ENCODE measurements at regions not wholly inside any gene's neighbourhood (a gene's known extent, or its start where the extent isn't known, plus 50 kb on each side); places are given as distances from the start of the nearest gene placed in this dataset.

- Histone ChIP-seq H3K4me1 (no peaks in the 10 kb centered on the region), H3K27me3 (no peaks in the 10 kb centered on the region), H3K9me3 (peaks cover 0 to 8% (median 3%) of the 10 kb centered on the region in 4 donors), H3K36me3 (no peaks in the 10 kb centered on the region), H3K4me3 (no peak overlapping the region), H3K27ac (no peak overlapping the region)
- TF ChIP-seq POLR2AphosphoS5 (IDR thresholded peaks at IDR 0.05) = no peak
- no peak for TF ChIP-seq EP300 (IDR thresholded peaks at IDR 0.05)
- no peak for TF ChIP-seq POLR2A (IDR thresholded peaks at IDR 0.05)
- no peak for TF ChIP-seq CTCF (IDR thresholded peaks at IDR 0.05)
- peak in 1 of 2 donors; percentile 12 for DNase-seq
- intact Hi-C loops (cut with DNase I; ENCODE audit: low total_unique reads) = no loop called here
- 83 to 90% (median 89%) methylated on average over 19 of the region's 19 CpGs for WGBS, 5 donors
Measured at GRCh38 chr2:126482582-126483464, 173.1 kb upstream of the GYPC start.

DNA sequence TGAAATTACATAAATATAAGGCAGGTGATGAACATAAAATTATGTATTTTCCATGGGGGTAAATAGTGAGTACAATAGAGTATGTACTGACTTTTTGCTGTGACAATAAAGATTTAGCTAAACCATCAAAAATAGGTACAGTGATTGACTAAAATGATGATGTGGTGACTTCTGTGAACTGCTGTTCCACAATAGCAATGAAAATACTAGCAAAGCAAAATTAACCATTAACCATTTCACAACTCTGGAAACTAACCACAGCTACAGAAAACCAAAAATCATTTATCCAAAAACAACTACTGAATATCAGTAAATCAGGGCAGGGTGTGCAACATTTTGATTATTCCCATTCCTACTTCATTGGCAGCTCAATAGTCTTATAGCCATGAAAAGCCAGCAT is 161.4 kb upstream of the GYPC start:
- no peak for TF ChIP-seq CTCF (IDR thresholded peaks at IDR 0.05)
- no peak for TF ChIP-seq POLR2AphosphoS5 (IDR thresholded peaks at IDR 0.05)
- no peak for TF ChIP-seq POLR2A (IDR thresholded peaks at IDR 0.05)
- no peak for TF ChIP-seq EP300 (IDR thresholded peaks at IDR 0.05)
- no peaks in the 10 kb centered on the region for H3K36me3 ChIP-seq
- H3K27me3 ChIP-seq = no peaks in the 10 kb centered on the region
- no peak overlapping the region for H3K4me3 ChIP-seq
- H3K4me1 ChIP-seq = no peaks in the 10 kb centered on the region
- H3K9me3 ChIP-seq = peaks cover 0 to 21% (median 20%) of the 10 kb centered on the region in 4 donors
- H3K27ac ChIP-seq = no peak overlapping the region
- DNase-seq = no peak
- intact Hi-C loops (cut with DNase I; ENCODE audit: low total_unique reads) = no loop called here

GRCh38 chr2:126495189-126495588 is 160.8 kb upstream of the GYPC start:
- Histone ChIP-seq H3K27me3 (no peaks in the 10 kb centered on the region), H3K4me3 (no peak overlapping the region), H3K4me1 (no peaks in the 10 kb centered on the region), H3K27ac (no peak overlapping the region), H3K9me3 (peaks cover 0 to 21% (median 20%) of the 10 kb centered on the region in 4 donors), H3K36me3 (no peaks in the 10 kb centered on the region)
- DNase-seq = no peak
- intact Hi-C loops (cut with DNase I; ENCODE audit: low total_unique reads) = no loop called here
- TF ChIP-seq EP300 (IDR thresholded peaks at IDR 0.05) (no peak), CTCF (IDR thresholded peaks at IDR 0.05) (no peak), POLR2AphosphoS5 (IDR thresholded peaks at IDR 0.05) (no peak), POLR2A (IDR thresholded peaks at IDR 0.05) (no peak)
- 52 to 73% (median 61%) methylated on average over 2 of the region's 2 CpGs for WGBS, 5 donors

GRCh38 chr2:126496493-126496892 is 159.5 kb upstream of the GYPC start:
- Histone ChIP-seq H3K9me3 (peaks cover 0 to 21% (median 20%) of the 10 kb centered on the region in 4 donors), H3K27ac (no peak overlapping the region), H3K4me3 (no peak overlapping the region), H3K27me3 (no peaks in the 10 kb centered on the region), H3K4me1 (no peaks in the 10 kb centered on the region), H3K36me3 (no peaks in the 10 kb centered on the region)
- 76 to 83% (median 81%) methylated on average over 5 of the region's 5 CpGs for WGBS, 5 donors
- DNase-seq = no peak
- intact Hi-C loops (cut with DNase I; ENCODE audit: low total_unique reads) = no loop called here
- TF ChIP-seq POLR2AphosphoS5 (IDR thresholded peaks at IDR 0.05) (no peak), CTCF (IDR thresholded peaks at IDR 0.05) (no peak), EP300 (IDR thresholded peaks at IDR 0.05) (no peak), POLR2A (IDR thresholded peaks at IDR 0.05) (no peak)

All from stomach (tissue), 8 donors.